GM23338 (cell line): ENCODE measurements at regions not wholly inside any gene's neighbourhood (a gene's known extent, or its start where the extent isn't known, plus 50 kb on each side); places are given as distances from the start of the nearest gene placed in this dataset.
"Not testable (repeated sequence)": the region's sequence is repeated elsewhere in the genome, so short reads cannot be mapped to it uniquely, and the experiment has no call there.

Experiments
- ATAC-seq: fragments of 200-7000 bp; cut with Tn5 transposase; 3 replicates; pipeline ENCODE4 v1.9.1; 2020
- DNase-seq: peaks from one replicate; pipeline ENCODE4 v3.0.0-alpha.2; 2015; ENCODE audit warnings: low spot score
- H2AFZ ChIP-seq: fragments of 200-600 bp; sonication (generic); 2 replicates; pipeline ENCODE4 v1.8.0; 2016; ENCODE audit warnings: antibody characterized with exemption, mild to moderate bottlenecking, moderate library complexity
- H3F3A ChIP-seq: fragments of 200-600 bp; sonication (generic); replicated peaks from 2 replicates; pipeline ENCODE4 v1.8.0; 2017; ENCODE audit warnings: antibody characterized with exemption, mixed run types, low read depth
- H3K27ac ChIP-seq: fragments of 200-600 bp; sonication (generic); 2 replicates; pipeline ENCODE4 v1.6.1; 2016; ENCODE audit warnings: low read depth
- H3K27me3 ChIP-seq: fragments of 200-600 bp; sonication (generic); 2 replicates; pipeline ENCODE4 v1.8.0; 2016; ENCODE audit warnings: mild to moderate bottlenecking, mixed run types, moderate library complexity; ENCODE audit not compliant: insufficient read depth
- H3K36me3 ChIP-seq: fragments of 200-600 bp; sonication (generic); 2 replicates; pipeline ENCODE4 v1.8.0; 2016; ENCODE audit warnings: mild to moderate bottlenecking; ENCODE audit not compliant: insufficient read depth
- H3K4me1 ChIP-seq: fragments of 200-600 bp; sonication (generic); 2 replicates; pipeline ENCODE4 v1.8.0; 2016; ENCODE audit warnings: mild to moderate bottlenecking, moderate library complexity; ENCODE audit not compliant: insufficient read depth
- H3K4me2 ChIP-seq: fragments of 200-600 bp; sonication (generic); 2 replicates; pipeline ENCODE4 v1.7.1; 2017; ENCODE audit warnings: mixed run types
- H3K4me3 ChIP-seq: fragments of 200-600 bp; sonication (generic); 2 replicates; pipeline ENCODE4 v1.6.1; 2016; ENCODE audit warnings: mixed run types
- H3K79me2 ChIP-seq: fragments of 200-600 bp; sonication (generic); replicated peaks from 2 replicates; pipeline ENCODE4 v1.8.0; 2017; ENCODE audit warnings: mild to moderate bottlenecking; ENCODE audit not compliant: insufficient read depth
- H3K9me2 ChIP-seq: fragments of 200-600 bp; sonication (generic); 2 replicates; pipeline ENCODE4 v1.8.0; 2017; ENCODE audit not compliant: insufficient read depth
- H4K20me1 ChIP-seq: fragments of 200-600 bp; sonication (generic); replicated peaks from 2 replicates; pipeline ENCODE4 v1.8.0; 2017; ENCODE audit warnings: mild to moderate bottlenecking; ENCODE audit not compliant: insufficient read depth
- H3K27ac Mint-ChIP-seq: 2 replicates; pipeline ENCODE4 v1.8.0; 2020; ENCODE audit warnings: inconsistent platforms, mild to moderate bottlenecking, moderate library complexity, mixed read lengths
- H3K27me3 Mint-ChIP-seq: 3 replicates; pipeline ENCODE4 v1.8.0; 2022; ENCODE audit warnings: low read depth, mild to moderate bottlenecking, moderate library complexity, mixed read lengths, inconsistent platforms; ENCODE audit not compliant: insufficient read depth, poor library complexity
- H3K36me3 Mint-ChIP-seq: 3 replicates; pipeline ENCODE4 v1.8.0; 2021; ENCODE audit warnings: low read depth, mild to moderate bottlenecking, inconsistent platforms, moderate library complexity, mixed read lengths
- H3K4me1 Mint-ChIP-seq: 3 replicates; pipeline ENCODE4 v1.8.0; 2020; ENCODE audit warnings: mild to moderate bottlenecking, inconsistent platforms, mixed read lengths
- H3K4me3 Mint-ChIP-seq: 3 replicates; pipeline ENCODE4 v1.8.0; 2021; ENCODE audit warnings: moderate library complexity, mild to moderate bottlenecking, inconsistent platforms, mixed read lengths
- H3K9me3 Mint-ChIP-seq: 3 replicates; pipeline ENCODE4 v1.8.0; 2020; ENCODE audit warnings: moderate library complexity, mild to moderate bottlenecking, inconsistent platforms, mixed read lengths
- JUNB ChIP-seq: IDR thresholded peaks from one replicate; pipeline ENCODE4 v1.6.1; 2016; ENCODE audit warnings: antibody characterized with exemption; ENCODE audit not compliant: unreplicated experiment
- NANOG ChIP-seq: IDR thresholded peaks from 2 replicates; pipeline ENCODE4 v1.6.1; 2016; ENCODE audit warnings: antibody characterized with exemption, borderline replicate concordance
- REST ChIP-seq: IDR thresholded peaks from one replicate; pipeline ENCODE4 v1.6.1; 2018; ENCODE audit warnings: antibody characterized with exemption; ENCODE audit not compliant: unreplicated experiment
- ZNF114 ChIP-seq: fragments of 250-450 bp; sonication (Bioruptor Pico); IDR thresholded peaks from 2 replicates; pipeline ENCODE4 v1.5.0; 2020; ENCODE audit warnings: mild to moderate bottlenecking, moderate library complexity
- TF ChIP-seq, protein P1 (sequence below), 2 experiments: fragments of 200-600 bp in 1 of 2; sonication (generic) in 1 of 2; conservative IDR thresholded peaks; 2 replicates each; pipeline versions ENCODE4 v1.5.1 to v1.6.1; 2016 to 2017; ENCODE audit warnings: antibody characterized with exemption in 2 of 2, low read depth in 2 of 2, mild to moderate bottlenecking in 2 of 2, moderate library complexity in 1 of 2
- TF ChIP-seq, protein P2 (sequence below): IDR thresholded peaks from 2 replicates; pipeline ENCODE4 v1.6.1; 2016; ENCODE audit warnings: antibody characterized with exemption

DNA sequence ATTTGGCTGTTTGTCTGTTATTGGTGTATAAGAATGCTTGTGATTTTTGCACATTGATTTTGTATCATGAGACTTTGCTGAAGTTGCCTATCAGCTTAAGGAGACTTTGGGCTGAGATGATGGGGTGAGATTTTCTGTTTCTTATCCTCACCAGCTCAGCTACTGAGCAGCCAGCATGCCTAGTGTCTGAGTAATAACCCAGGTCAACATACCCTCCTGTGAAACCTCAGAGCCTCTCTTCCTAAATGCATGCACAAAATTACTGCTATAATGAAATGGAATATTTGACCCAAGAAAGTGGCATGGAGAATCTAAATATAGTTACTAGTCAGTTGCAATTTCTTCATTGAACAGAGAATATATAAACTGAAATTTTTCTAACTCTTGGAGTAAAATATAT is 220.8 kb downstream of the MINAR1 start:
- not testable (repeated sequence) for H4K20me1 ChIP-seq, H3K4me2 ChIP-seq, H3K27me3 ChIP-seq, H3K9me2 ChIP-seq, H3K27ac ChIP-seq, H3F3A ChIP-seq, H3K36me3 ChIP-seq, DNase-seq, H3K4me3 Mint-ChIP-seq, H3K79me2 ChIP-seq, H3K27me3 Mint-ChIP-seq, H3K36me3 Mint-ChIP-seq, ATAC-seq, H3K4me1 ChIP-seq, H3K4me3 ChIP-seq, H2AFZ ChIP-seq, H3K4me1 Mint-ChIP-seq, H3K27ac Mint-ChIP-seq
- peaks cover 15% of the 10 kb centered on the region; the same call in 2 of the 3 replicates for H3K9me3 Mint-ChIP-seq

GRCh38 chr15:79653533-79653932 is 221.4 kb downstream of the MINAR1 start:
- no peaks in the 10 kb centered on the region for H3K4me1 ChIP-seq
- Mint-ChIP-seq H3K4me1 (no peaks in the 10 kb centered on the region), H3K9me3 (peaks cover 15% of the 10 kb centered on the region; the same call in 2 of the 3 replicates), H3K36me3 (peaks cover 3% of the 10 kb centered on the region; the same call in 1 of the 3 replicates), H3K27ac (no peak overlapping the region), H3K27me3 (peaks cover 2% of the 10 kb centered on the region), H3K4me3 (no peak overlapping the region)
- H3K36me3 ChIP-seq, result no peaks in the 10 kb centered on the region
- H4K20me1 ChIP-seq, result no peaks in the 10 kb centered on the region
- no peak overlapping the region for H3K4me3 ChIP-seq
- H3K9me2 ChIP-seq, result peaks cover 11% of the 10 kb centered on the region; the same call in 1 of the 2 replicates
- ATAC-seq (no peak), DNase-seq (no peak)
- H3K4me2 ChIP-seq, result no peak overlapping the region
- H3K79me2 ChIP-seq, result no peaks in the 10 kb centered on the region
- no peak overlapping the region for H2AFZ ChIP-seq
- H3K27ac ChIP-seq, result no peak overlapping the region
- no peaks in the 10 kb centered on the region for H3K27me3 ChIP-seq
- H3F3A ChIP-seq, result no peaks in the 10 kb centered on the region
- TF ChIP-seq JUNB, result no peak
- TF ChIP-seq ZNF114 (CRISPR knock-in tag), result no peak
- TF ChIP-seq, protein P1, sequence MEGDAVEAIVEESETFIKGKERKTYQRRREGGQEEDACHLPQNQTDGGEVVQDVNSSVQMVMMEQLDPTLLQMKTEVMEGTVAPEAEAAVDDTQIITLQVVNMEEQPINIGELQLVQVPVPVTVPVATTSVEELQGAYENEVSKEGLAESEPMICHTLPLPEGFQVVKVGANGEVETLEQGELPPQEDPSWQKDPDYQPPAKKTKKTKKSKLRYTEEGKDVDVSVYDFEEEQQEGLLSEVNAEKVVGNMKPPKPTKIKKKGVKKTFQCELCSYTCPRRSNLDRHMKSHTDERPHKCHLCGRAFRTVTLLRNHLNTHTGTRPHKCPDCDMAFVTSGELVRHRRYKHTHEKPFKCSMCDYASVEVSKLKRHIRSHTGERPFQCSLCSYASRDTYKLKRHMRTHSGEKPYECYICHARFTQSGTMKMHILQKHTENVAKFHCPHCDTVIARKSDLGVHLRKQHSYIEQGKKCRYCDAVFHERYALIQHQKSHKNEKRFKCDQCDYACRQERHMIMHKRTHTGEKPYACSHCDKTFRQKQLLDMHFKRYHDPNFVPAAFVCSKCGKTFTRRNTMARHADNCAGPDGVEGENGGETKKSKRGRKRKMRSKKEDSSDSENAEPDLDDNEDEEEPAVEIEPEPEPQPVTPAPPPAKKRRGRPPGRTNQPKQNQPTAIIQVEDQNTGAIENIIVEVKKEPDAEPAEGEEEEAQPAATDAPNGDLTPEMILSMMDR (conservative IDR thresholded peaks at IDR 0.05; ENCODE audit: low read depth in 2 of 2), result no peak
- TF ChIP-seq, protein P2, sequence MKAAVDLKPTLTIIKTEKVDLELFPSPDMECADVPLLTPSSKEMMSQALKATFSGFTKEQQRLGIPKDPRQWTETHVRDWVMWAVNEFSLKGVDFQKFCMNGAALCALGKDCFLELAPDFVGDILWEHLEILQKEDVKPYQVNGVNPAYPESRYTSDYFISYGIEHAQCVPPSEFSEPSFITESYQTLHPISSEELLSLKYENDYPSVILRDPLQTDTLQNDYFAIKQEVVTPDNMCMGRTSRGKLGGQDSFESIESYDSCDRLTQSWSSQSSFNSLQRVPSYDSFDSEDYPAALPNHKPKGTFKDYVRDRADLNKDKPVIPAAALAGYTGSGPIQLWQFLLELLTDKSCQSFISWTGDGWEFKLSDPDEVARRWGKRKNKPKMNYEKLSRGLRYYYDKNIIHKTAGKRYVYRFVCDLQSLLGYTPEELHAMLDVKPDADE, result no peak
- TF ChIP-seq REST, result no peak
- TF ChIP-seq NANOG, result no peak
